ENCODE measurements at regions not wholly inside any gene's neighbourhood (a gene's known extent, or its start where the extent isn't known, plus 50 kb on each side); places are given as distances from the start of the nearest gene placed in this dataset.

- no peak for TF ChIP-seq CTCF (IDR thresholded peaks at IDR 0.05; ENCODE audit: unreplicated experiment)
- DNase-seq (ENCODE audit: low spot score in 2 of 2, unreplicated experiment in 2 of 2), result no peak
- no peak overlapping the region for H3K4me3 Mint-ChIP-seq
Measured at GRCh38 chr10:65430979-65431378, 1494.9 kb upstream of the LRRTM3 start.

GRCh38 chr10:65470986-65471385 lies 1454.8 kb upstream of the LRRTM3 start:
- no peak for TF ChIP-seq CTCF (IDR thresholded peaks at IDR 0.05; ENCODE audit: unreplicated experiment)
- Mint-ChIP-seq H3K27me3 (ENCODE audit: low read depth) (no peaks in the 10 kb centered on the region), H3K27ac (no peak overlapping the region)

More at GRCh38 chr10:65430979-65431378, 1494.9 kb upstream of the LRRTM3 start:
- no peaks in the 10 kb centered on the region for H3K36me3 Mint-ChIP-seq
- H3K9me3 Mint-ChIP-seq, result no peaks in the 10 kb centered on the region
- H3K4me1 Mint-ChIP-seq, result no peaks in the 10 kb centered on the region
- H3K27ac Mint-ChIP-seq, result no peak overlapping the region
- H3K27me3 Mint-ChIP-seq (ENCODE audit: low read depth), result no peaks in the 10 kb centered on the region

GRCh38 chr10:65482848-65483247 lies 1443.0 kb upstream of the LRRTM3 start:
- TF ChIP-seq CTCF (IDR thresholded peaks at IDR 0.05; ENCODE audit: unreplicated experiment), result no peak
- Mint-ChIP-seq H3K4me1 (no peaks in the 10 kb centered on the region), H3K9me3 (peaks cover 4% of the 10 kb centered on the region), H3K36me3 (no peaks in the 10 kb centered on the region), H3K27me3 (ENCODE audit: low read depth) (no peaks in the 10 kb centered on the region), H3K27ac (no peak overlapping the region), H3K4me3 (no peak overlapping the region)
- no peak for DNase-seq (ENCODE audit: low spot score in 2 of 2, unreplicated experiment in 2 of 2)

More at GRCh38 chr10:65470986-65471385, 1454.8 kb upstream of the LRRTM3 start:
- H3K4me3 Mint-ChIP-seq, result no peak overlapping the region
- DNase-seq (ENCODE audit: low spot score in 2 of 2, unreplicated experiment in 2 of 2), result no peak
- no peaks in the 10 kb centered on the region for H3K4me1 Mint-ChIP-seq
- no peaks in the 10 kb centered on the region for H3K36me3 Mint-ChIP-seq
- peaks cover 10% of the 10 kb centered on the region for H3K9me3 Mint-ChIP-seq

- no peaks in the 10 kb centered on the region for H3K36me3 Mint-ChIP-seq
- no peak for TF ChIP-seq CTCF (IDR thresholded peaks at IDR 0.05; ENCODE audit: unreplicated experiment)
Measured at GRCh38 chr10:65491799-65492198, 1434.0 kb upstream of the LRRTM3 start.

GRCh38 chr10:65496541-65496940 lies 1429.3 kb upstream of the LRRTM3 start:
- H3K4me1 Mint-ChIP-seq, result peaks cover 3% of the 10 kb centered on the region
- no peak for TF ChIP-seq CTCF (IDR thresholded peaks at IDR 0.05; ENCODE audit: unreplicated experiment)
- no peak for DNase-seq (ENCODE audit: low spot score in 2 of 2, unreplicated experiment in 2 of 2)
- H3K27me3 Mint-ChIP-seq (ENCODE audit: low read depth), result no peaks in the 10 kb centered on the region
- H3K4me3 Mint-ChIP-seq, result no peak overlapping the region
- H3K36me3 Mint-ChIP-seq, result no peaks in the 10 kb centered on the region
- no peaks in the 10 kb centered on the region for H3K9me3 Mint-ChIP-seq
- H3K27ac Mint-ChIP-seq, result no peak overlapping the region

More at GRCh38 chr10:65491799-65492198, 1434.0 kb upstream of the LRRTM3 start:
- Mint-ChIP-seq H3K27ac (no peak overlapping the region), H3K27me3 (ENCODE audit: low read depth) (no peaks in the 10 kb centered on the region), H3K9me3 (peaks cover 14% of the 10 kb centered on the region), H3K4me1 (peaks cover 3% of the 10 kb centered on the region), H3K4me3 (no peak overlapping the region)
- no peak for DNase-seq (ENCODE audit: low spot score in 2 of 2, unreplicated experiment in 2 of 2)

- no peak for DNase-seq (ENCODE audit: low spot score in 2 of 2, unreplicated experiment in 2 of 2)
- no peaks in the 10 kb centered on the region for H3K27me3 Mint-ChIP-seq (ENCODE audit: low read depth)
- H3K27ac Mint-ChIP-seq, result no peak overlapping the region
- H3K9me3 Mint-ChIP-seq, result no peaks in the 10 kb centered on the region
- no peak overlapping the region for H3K4me3 Mint-ChIP-seq
- no peak for TF ChIP-seq CTCF (IDR thresholded peaks at IDR 0.05; ENCODE audit: unreplicated experiment)
- no peaks in the 10 kb centered on the region for H3K36me3 Mint-ChIP-seq
- H3K4me1 Mint-ChIP-seq, result no peaks in the 10 kb centered on the region
Measured at GRCh38 chr10:65497837-65498236, 1428.0 kb upstream of the LRRTM3 start.

All from mesothelial cell of epicardium (in vitro differentiated cells).